ENCODE measurements at regions not wholly inside any gene's neighbourhood (a gene's known extent, or its start where the extent isn't known, plus 50 kb on each side); places are given as distances from the start of the nearest gene placed in this dataset.

GRCh38 chr2:128564551-128564950, 245.9 kb upstream of the HS6ST1 start:
- TF ChIP-seq, protein P1, sequence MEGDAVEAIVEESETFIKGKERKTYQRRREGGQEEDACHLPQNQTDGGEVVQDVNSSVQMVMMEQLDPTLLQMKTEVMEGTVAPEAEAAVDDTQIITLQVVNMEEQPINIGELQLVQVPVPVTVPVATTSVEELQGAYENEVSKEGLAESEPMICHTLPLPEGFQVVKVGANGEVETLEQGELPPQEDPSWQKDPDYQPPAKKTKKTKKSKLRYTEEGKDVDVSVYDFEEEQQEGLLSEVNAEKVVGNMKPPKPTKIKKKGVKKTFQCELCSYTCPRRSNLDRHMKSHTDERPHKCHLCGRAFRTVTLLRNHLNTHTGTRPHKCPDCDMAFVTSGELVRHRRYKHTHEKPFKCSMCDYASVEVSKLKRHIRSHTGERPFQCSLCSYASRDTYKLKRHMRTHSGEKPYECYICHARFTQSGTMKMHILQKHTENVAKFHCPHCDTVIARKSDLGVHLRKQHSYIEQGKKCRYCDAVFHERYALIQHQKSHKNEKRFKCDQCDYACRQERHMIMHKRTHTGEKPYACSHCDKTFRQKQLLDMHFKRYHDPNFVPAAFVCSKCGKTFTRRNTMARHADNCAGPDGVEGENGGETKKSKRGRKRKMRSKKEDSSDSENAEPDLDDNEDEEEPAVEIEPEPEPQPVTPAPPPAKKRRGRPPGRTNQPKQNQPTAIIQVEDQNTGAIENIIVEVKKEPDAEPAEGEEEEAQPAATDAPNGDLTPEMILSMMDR (CRISPR knock-in tag; IDR thresholded peaks at IDR 0.05) = no peak
- no peak for TF ChIP-seq IKZF4 (CRISPR knock-in tag; IDR thresholded peaks at IDR 0.05; ENCODE audit: borderline replicate concordance, low read depth, not compliant biosample characterization)
- no peak for TF ChIP-seq ZNF17 (CRISPR knock-in tag; IDR thresholded peaks at IDR 0.05)
- no peak for TF ChIP-seq REPIN1 (CRISPR knock-in tag; IDR thresholded peaks at IDR 0.05; ENCODE audit: borderline replicate concordance, low read depth)
- no peak for TF ChIP-seq KLF13 (CRISPR knock-in tag; IDR thresholded peaks at IDR 0.05)
- TF ChIP-seq EZH2 (conservative IDR thresholded peaks at IDR 0.05; ENCODE audit: low read depth, low read length) = no peak
- TF ChIP-seq GTF2F1 (IDR thresholded peaks at IDR 0.05; ENCODE audit: low read length) = no peak
- no peak for TF ChIP-seq CBX2 (IDR thresholded peaks at IDR 0.05; ENCODE audit: low read depth, low read length)
- no peak for TF ChIP-seq CBX2 (CRISPR knock-in tag; IDR thresholded peaks at IDR 0.05; ENCODE audit: low read depth)
- TF ChIP-seq MAFF (IDR thresholded peaks at IDR 0.05; ENCODE audit: low read depth, low read length) = no peak
